ENCODE measurements at regions not wholly inside any gene's neighbourhood (a gene's known extent, or its start where the extent isn't known, plus 50 kb on each side); places are given as distances from the start of the nearest gene placed in this dataset.

- no peak for DNase-seq
These were observed 98.6 kb upstream of the FER start for GRCh38 chr5:108649106-108649505.

GRCh38 chr5:108642170-108642906 is 105.4 kb upstream of the FER start:
- DNase-seq: peak; percentile 42

DNA sequence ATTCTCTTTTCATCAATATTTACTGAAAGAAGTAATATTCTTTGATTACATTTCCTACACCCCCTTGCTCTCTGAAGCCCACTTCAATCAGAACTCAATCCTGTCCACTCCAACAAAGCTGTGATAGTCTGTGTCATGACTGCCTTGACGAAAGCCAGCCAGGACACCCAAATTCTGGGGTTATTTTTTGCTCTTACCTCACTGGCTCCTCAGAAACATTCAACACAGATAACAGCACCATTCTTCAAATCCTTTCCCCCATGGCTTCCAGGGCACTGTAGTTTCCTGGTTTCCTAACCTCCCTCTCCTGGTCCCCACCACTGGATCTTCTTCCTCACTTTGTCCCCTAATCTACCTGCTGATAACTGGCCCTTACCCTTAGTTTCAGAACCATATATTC is 106.1 kb upstream of the FER start:
- no peak for DNase-seq

GRCh38 chr5:108639366-108639765 is 108.3 kb upstream of the FER start:
- DNase-seq: no peak

GRCh38 chr5:108638021-108638420 is 109.7 kb upstream of the FER start:
- DNase-seq: no peak

DNA sequence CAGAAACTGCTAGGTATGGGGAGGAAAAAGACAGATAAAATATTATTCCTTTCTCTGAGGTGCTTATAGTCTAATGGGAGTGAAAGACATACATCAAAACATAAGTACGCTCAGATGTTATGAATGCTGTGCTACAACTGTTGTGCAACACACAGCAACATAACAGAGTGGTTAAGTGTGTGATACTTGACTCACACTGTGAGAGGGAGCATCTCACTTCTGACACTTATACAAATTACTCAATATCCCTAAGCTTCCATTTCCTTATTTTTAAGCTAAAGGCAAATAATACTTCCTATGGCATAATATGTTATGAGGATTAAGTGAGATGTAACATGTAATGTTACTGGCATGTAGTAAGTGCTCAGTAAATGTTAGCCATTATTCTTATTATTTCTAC is 110.6 kb upstream of the FER start:
- DNase-seq: no peak

GRCh38 chr5:108636135-108636853 is 111.4 kb upstream of the FER start:
- no peak for DNase-seq

- DNase-seq: no peak
These were observed 112.9 kb upstream of the FER start for GRCh38 chr5:108634617-108635288.

DNA sequence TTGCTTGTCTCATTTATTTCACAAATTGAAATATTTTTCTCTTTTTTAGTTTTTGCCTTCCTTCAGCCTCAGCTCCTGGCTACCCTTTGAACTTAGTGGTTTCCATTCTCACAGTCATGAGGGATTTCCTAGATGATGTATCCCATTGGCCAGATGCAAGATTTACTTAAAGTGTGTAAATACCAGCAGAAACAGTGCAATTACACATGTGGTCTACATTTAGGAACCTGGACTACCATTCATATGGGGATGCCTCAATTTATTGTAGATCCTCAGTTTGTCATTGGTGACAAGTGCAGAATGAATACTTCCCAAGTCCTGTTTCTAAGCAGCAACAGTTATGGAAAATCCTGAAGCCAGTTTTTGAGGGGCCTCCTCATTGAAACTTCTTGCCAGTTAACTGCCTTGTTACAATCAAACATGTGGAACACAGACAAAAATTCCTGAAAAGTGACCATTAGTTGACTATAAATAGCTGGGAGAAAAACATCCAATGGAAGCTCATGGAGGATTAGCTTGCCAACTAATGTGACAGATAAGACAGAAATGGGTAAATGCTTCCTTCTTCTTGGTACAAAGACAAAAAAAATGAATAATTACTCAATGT is 113.6 kb upstream of the FER start:
- DNase-seq: peak; percentile 37

GRCh38 chr5:108629779-108630528 is 117.7 kb upstream of the FER start:
- DNase-seq: no peak

GRCh38 chr5:108625654-108626053 is 122.0 kb upstream of the FER start:
- no peak for DNase-seq

- no peak for DNase-seq
These were observed 123.9 kb upstream of the FER start for GRCh38 chr5:108623826-108624225.

- no peak for DNase-seq
These were observed 127.2 kb upstream of the FER start for GRCh38 chr5:108620516-108620915.

- no peak for DNase-seq
These were observed 127.9 kb upstream of the FER start for GRCh38 chr5:108619815-108620214.

GRCh38 chr5:108617467-108618435 is 129.9 kb upstream of the FER start:
- no peak for DNase-seq

DNA sequence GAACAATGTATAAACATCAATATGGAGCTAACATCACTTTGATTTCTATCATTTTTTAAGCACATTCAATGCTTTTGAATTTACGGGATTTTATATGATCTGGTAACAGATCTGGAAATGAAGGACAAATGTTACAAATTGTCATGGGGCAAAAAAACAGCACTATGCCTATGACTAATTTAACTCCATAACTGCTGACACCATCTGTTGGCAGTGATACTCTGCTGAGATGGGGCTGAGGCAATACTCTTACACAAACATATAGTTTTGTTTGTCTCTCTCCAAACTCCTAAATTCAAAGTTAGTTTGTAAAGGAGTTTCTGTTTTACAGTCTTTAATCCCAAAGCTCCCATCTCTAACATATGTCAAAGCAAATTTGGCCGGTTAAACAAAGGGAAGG is 132.5 kb upstream of the FER start:
- DNase-seq: no peak

GRCh38 chr5:108607421-108607820 is 140.3 kb upstream of the FER start:
- DNase-seq: no peak

GRCh38 chr5:108606185-108606584 is 141.5 kb upstream of the FER start:
- DNase-seq: no peak

DNA sequence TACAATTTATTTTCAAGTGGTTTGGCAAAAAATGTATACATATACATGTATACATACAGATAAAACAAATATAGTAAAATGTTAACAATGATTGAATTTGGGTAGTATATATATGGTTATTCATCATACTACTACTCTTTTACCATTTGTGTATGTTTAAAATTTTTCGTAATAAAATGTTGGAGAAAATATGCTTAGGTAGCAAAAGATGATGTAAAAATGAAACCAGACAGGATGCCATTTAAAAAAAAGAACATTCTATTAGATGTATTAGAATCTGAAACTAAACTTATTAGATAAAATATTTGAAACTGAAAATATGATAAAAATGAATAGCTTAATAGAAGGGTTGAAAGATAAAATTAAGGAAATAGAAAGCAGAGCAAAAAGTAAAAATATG is 144.9 kb upstream of the FER start:
- no peak for DNase-seq

GRCh38 chr5:108590799-108591198 is 156.9 kb upstream of the FER start:
- no peak for DNase-seq

DNA sequence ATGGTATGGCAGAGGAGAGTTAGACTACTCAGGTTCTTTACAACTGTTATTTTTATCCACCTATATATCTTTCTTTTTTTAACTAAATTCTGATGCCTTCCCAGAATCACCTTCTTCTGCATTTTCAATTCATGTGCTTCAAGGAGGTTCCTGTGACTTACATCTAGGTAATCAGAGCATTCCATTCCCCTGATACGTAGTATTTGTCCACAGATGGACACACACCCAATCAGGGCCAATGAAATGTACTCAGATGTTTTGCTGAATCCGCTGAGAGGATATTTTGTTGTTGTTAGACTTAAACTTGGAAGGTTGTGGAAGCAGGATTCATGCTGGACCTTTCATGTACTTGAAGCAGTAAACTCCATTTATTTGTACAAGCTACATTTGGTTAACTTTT is 159.4 kb upstream of the FER start:
- DNase-seq: no peak
